Astrocyte (in vitro differentiated cells and primary cell): ENCODE measurements at regions not wholly inside any gene's neighbourhood (a gene's known extent, or its start where the extent isn't known, plus 50 kb on each side); places are given as distances from the start of the nearest gene placed in this dataset.

ENCODE experiments used
- DNase-seq: peaks from one replicate; pipeline ENCODE4 v3.0.0-alpha.2; 2010; ENCODE audit warnings: low read depth
- FAIRE-seq: peaks from 2 replicates; lab custom pipeline; 2011; peaks lifted over from hg19 to GRCh38; lab: Jason Lieb, UNC
- H2AFZ ChIP-seq: 2 replicates; pipeline ENCODE4 v1.6.0; 2012; ENCODE audit warnings: low read depth, low read length, inconsistent platforms
- H3K27ac ChIP-seq: 2 replicates; pipeline ENCODE4 v1.5.1; 2011; ENCODE audit warnings: low read depth, low read length, inconsistent platforms
- H3K27me3 ChIP-seq: 2 replicates; pipeline ENCODE4 v1.6.0; 2011; ENCODE audit warnings: low read length, inconsistent platforms; ENCODE audit not compliant: insufficient read depth
- H3K36me3 ChIP-seq: 2 replicates; pipeline ENCODE4 v1.5.1; 2011; ENCODE audit warnings: low read length, inconsistent platforms; ENCODE audit not compliant: insufficient read depth
- H3K4me1 ChIP-seq: 2 replicates; pipeline ENCODE4 v1.5.1; 2011; ENCODE audit warnings: low read length, inconsistent platforms; ENCODE audit not compliant: insufficient read depth
- H3K4me2 ChIP-seq: 2 replicates; pipeline ENCODE4 v1.6.0; 2012; ENCODE audit warnings: low read length, inconsistent platforms
- H3K4me3 ChIP-seq: 2 replicates; pipeline ENCODE4 v1.5.1; 2011; ENCODE audit warnings: low read depth, mild to moderate bottlenecking, low read length, inconsistent platforms; ENCODE audit not compliant: insufficient read depth
- H3K79me2 ChIP-seq: 2 replicates; pipeline ENCODE4 v1.6.0; 2012; ENCODE audit warnings: mild to moderate bottlenecking, low read length, inconsistent platforms; ENCODE audit not compliant: insufficient read depth
- H3K9ac ChIP-seq: 2 replicates; pipeline ENCODE4 v1.6.0; 2012; ENCODE audit warnings: mild to moderate bottlenecking, low read length, inconsistent platforms
- H3K9me3 ChIP-seq: 2 replicates; pipeline ENCODE4 v1.5.1; 2012; ENCODE audit warnings: low read depth, mild to moderate bottlenecking, low read length, inconsistent platforms; ENCODE audit not compliant: insufficient read depth
- H4K20me1 ChIP-seq: 2 replicates; pipeline ENCODE4 v1.6.0; 2012; ENCODE audit warnings: low read length, inconsistent platforms; ENCODE audit not compliant: insufficient read depth
- H3K27ac Mint-ChIP-seq: one replicate; pipeline ENCODE4 v1.8.0; 2021; ENCODE audit warnings: mild to moderate bottlenecking, mixed read lengths; ENCODE audit not compliant: unreplicated experiment
- H3K27me3 Mint-ChIP-seq: one replicate; pipeline ENCODE4 v1.8.0; 2021; ENCODE audit warnings: low read depth, mixed read lengths; ENCODE audit not compliant: unreplicated experiment
- H3K36me3 Mint-ChIP-seq: one replicate; pipeline ENCODE4 v1.8.0; 2021; ENCODE audit warnings: low read depth, mixed read lengths; ENCODE audit not compliant: unreplicated experiment
- H3K4me1 Mint-ChIP-seq: one replicate; pipeline ENCODE4 v1.8.0; 2021; ENCODE audit warnings: low read depth, mixed read lengths; ENCODE audit not compliant: unreplicated experiment
- H3K4me3 Mint-ChIP-seq: one replicate; pipeline ENCODE4 v1.8.0; 2021; ENCODE audit warnings: mild to moderate bottlenecking, moderate library complexity, mixed read lengths; ENCODE audit not compliant: unreplicated experiment
- H3K9me3 Mint-ChIP-seq: one replicate; pipeline ENCODE4 v1.8.0; 2021; ENCODE audit warnings: mild to moderate bottlenecking, mixed read lengths; ENCODE audit not compliant: unreplicated experiment
- EZH2 ChIP-seq: IDR thresholded peaks from 2 replicates; pipeline ENCODE4 v1.6.1; 2012; ENCODE audit warnings: mild to moderate bottlenecking, low read length, inconsistent platforms; ENCODE audit not compliant: insufficient read depth
- TF ChIP-seq, protein P1 (sequence below): IDR thresholded peaks from 2 replicates; pipeline ENCODE4 v1.5.1; 2011; ENCODE audit warnings: low read depth, mild to moderate bottlenecking, inconsistent platforms, low read length, moderate library complexity; ENCODE audit not compliant: insufficient read depth

DNA sequence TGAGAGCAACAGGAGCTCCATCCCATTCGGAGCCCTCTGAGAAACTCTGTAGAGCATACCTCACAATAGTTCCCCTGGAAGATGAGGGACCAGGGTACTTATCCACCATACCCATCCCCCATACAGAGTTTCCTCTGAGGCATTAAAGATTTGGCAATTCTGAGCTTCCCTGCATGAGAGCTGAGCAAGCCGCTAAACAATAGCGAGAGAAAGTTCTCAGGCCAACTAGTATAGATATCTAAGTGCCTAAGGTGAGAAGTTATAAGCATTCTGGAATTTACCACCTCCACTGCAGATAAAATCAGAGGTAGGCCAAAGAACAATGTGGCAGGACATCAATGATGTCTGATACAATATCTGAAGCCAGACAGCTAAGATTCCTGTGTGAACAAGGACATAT lies 129.1 kb upstream of the MBNL1 start:
- TF ChIP-seq, protein P1, sequence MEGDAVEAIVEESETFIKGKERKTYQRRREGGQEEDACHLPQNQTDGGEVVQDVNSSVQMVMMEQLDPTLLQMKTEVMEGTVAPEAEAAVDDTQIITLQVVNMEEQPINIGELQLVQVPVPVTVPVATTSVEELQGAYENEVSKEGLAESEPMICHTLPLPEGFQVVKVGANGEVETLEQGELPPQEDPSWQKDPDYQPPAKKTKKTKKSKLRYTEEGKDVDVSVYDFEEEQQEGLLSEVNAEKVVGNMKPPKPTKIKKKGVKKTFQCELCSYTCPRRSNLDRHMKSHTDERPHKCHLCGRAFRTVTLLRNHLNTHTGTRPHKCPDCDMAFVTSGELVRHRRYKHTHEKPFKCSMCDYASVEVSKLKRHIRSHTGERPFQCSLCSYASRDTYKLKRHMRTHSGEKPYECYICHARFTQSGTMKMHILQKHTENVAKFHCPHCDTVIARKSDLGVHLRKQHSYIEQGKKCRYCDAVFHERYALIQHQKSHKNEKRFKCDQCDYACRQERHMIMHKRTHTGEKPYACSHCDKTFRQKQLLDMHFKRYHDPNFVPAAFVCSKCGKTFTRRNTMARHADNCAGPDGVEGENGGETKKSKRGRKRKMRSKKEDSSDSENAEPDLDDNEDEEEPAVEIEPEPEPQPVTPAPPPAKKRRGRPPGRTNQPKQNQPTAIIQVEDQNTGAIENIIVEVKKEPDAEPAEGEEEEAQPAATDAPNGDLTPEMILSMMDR, result no peak
- no peak for TF ChIP-seq EZH2
- Histone ChIP-seq H4K20me1 (no peaks in the 10 kb centered on the region), H2AFZ (no peak overlapping the region), H3K4me2 (no peak overlapping the region), H3K4me3 (no peak overlapping the region), H3K27ac (no peak overlapping the region), H3K27me3 (no peaks in the 10 kb centered on the region), H3K36me3 (no peaks in the 10 kb centered on the region), H3K9me3 (no peaks in the 10 kb centered on the region), H3K9ac (no peak overlapping the region), H3K4me1 (no peaks in the 10 kb centered on the region), H3K79me2 (no peaks in the 10 kb centered on the region)
- no peaks in the 10 kb centered on the region for H3K9me3 Mint-ChIP-seq
- H3K36me3 Mint-ChIP-seq, result no peaks in the 10 kb centered on the region
- FAIRE-seq (no peak), DNase-seq (no peak)
- no peaks in the 10 kb centered on the region for H3K4me1 Mint-ChIP-seq
- no peaks in the 10 kb centered on the region for H3K27me3 Mint-ChIP-seq
- H3K4me3 Mint-ChIP-seq, result no peak overlapping the region
- H3K27ac Mint-ChIP-seq, result no peak overlapping the region

- Histone ChIP-seq H3K9ac (no peak overlapping the region), H4K20me1 (no peaks in the 10 kb centered on the region), H2AFZ (no peak overlapping the region), H3K9me3 (no peaks in the 10 kb centered on the region), H3K4me2 (no peak overlapping the region), H3K27me3 (no peaks in the 10 kb centered on the region), H3K36me3 (no peaks in the 10 kb centered on the region), H3K4me3 (no peak overlapping the region), H3K27ac (no peak overlapping the region), H3K79me2 (no peaks in the 10 kb centered on the region), H3K4me1 (no peaks in the 10 kb centered on the region)
- H3K27ac Mint-ChIP-seq, result no peak overlapping the region
- no peaks in the 10 kb centered on the region for H3K9me3 Mint-ChIP-seq
- no peak for TF ChIP-seq EZH2
- TF ChIP-seq, protein P1, result no peak
- peaks cover 15% of the 10 kb centered on the region for H3K4me1 Mint-ChIP-seq
- no peak for DNase-seq
- no peaks in the 10 kb centered on the region for H3K27me3 Mint-ChIP-seq
- FAIRE-seq, result no peak
- no peak overlapping the region for H3K4me3 Mint-ChIP-seq
- no peaks in the 10 kb centered on the region for H3K36me3 Mint-ChIP-seq
Observed at GRCh38 chr3:152146461-152146860, 122.3 kb upstream of the MBNL1 start.

GRCh38 chr3:152147748-152148147 lies 121.0 kb upstream of the MBNL1 start:
- Histone ChIP-seq H3K4me2 (no peak overlapping the region), H4K20me1 (no peaks in the 10 kb centered on the region), H3K9ac (no peak overlapping the region), H3K4me3 (no peak overlapping the region), H3K9me3 (no peaks in the 10 kb centered on the region), H3K27ac (no peak overlapping the region), H3K4me1 (no peaks in the 10 kb centered on the region), H3K79me2 (no peaks in the 10 kb centered on the region), H2AFZ (no peak overlapping the region), H3K36me3 (no peaks in the 10 kb centered on the region), H3K27me3 (no peaks in the 10 kb centered on the region)
- Mint-ChIP-seq H3K4me3 (no peak overlapping the region), H3K27ac (no peak overlapping the region), H3K27me3 (no peaks in the 10 kb centered on the region), H3K36me3 (no peaks in the 10 kb centered on the region), H3K4me1 (peaks cover 15% of the 10 kb centered on the region), H3K9me3 (no peaks in the 10 kb centered on the region)
- FAIRE-seq, result no peak
- no peak for DNase-seq
- TF ChIP-seq, protein P1, result no peak
- no peak for TF ChIP-seq EZH2
